ENCODE measurements at regions not wholly inside any gene's neighbourhood (a gene's known extent, or its start where the extent isn't known, plus 50 kb on each side); places are given as distances from the start of the nearest gene placed in this dataset.
A peak's percentile ranks its signal among the peaks of the same experiment; 100 is the strongest.
"Not testable (repeated sequence)": the region's sequence is repeated elsewhere in the genome, so short reads cannot be mapped to it uniquely, and the experiment has no call there.

GRCh38 chr4:100340512-100341485 is 150.5 kb upstream of the DDIT4L start:
- H3K9me3 Mint-ChIP-seq (ENCODE audit: unreplicated experiment): no peaks in the 10 kb centered on the region
- H3K27me3 Mint-ChIP-seq (ENCODE audit: unreplicated experiment): peaks cover 2% of the 10 kb centered on the region
- TF ChIP-seq, protein P1, sequence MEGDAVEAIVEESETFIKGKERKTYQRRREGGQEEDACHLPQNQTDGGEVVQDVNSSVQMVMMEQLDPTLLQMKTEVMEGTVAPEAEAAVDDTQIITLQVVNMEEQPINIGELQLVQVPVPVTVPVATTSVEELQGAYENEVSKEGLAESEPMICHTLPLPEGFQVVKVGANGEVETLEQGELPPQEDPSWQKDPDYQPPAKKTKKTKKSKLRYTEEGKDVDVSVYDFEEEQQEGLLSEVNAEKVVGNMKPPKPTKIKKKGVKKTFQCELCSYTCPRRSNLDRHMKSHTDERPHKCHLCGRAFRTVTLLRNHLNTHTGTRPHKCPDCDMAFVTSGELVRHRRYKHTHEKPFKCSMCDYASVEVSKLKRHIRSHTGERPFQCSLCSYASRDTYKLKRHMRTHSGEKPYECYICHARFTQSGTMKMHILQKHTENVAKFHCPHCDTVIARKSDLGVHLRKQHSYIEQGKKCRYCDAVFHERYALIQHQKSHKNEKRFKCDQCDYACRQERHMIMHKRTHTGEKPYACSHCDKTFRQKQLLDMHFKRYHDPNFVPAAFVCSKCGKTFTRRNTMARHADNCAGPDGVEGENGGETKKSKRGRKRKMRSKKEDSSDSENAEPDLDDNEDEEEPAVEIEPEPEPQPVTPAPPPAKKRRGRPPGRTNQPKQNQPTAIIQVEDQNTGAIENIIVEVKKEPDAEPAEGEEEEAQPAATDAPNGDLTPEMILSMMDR (IDR thresholded peaks at IDR 0.05; ENCODE audit: unreplicated experiment): no peak
- no peaks in the 10 kb centered on the region for H3K4me1 Mint-ChIP-seq (ENCODE audit: unreplicated experiment)
- no peak overlapping the region for H3K4me3 Mint-ChIP-seq (ENCODE audit: unreplicated experiment)
- DNase-seq (ENCODE audit: low spot score): no peak
- no peak overlapping the region for H3K27ac Mint-ChIP-seq (ENCODE audit: unreplicated experiment)
- H3K36me3 Mint-ChIP-seq (ENCODE audit: low read depth, unreplicated experiment): no peaks in the 10 kb centered on the region

GRCh38 chr4:100339870-100340269 is 149.6 kb upstream of the DDIT4L start:
- H3K36me3 Mint-ChIP-seq (ENCODE audit: low read depth, unreplicated experiment): no peaks in the 10 kb centered on the region
- TF ChIP-seq, protein P1 (IDR thresholded peaks at IDR 0.05; ENCODE audit: unreplicated experiment): no peak
- H3K27me3 Mint-ChIP-seq (ENCODE audit: unreplicated experiment): peaks cover 2% of the 10 kb centered on the region
- no peak for DNase-seq (ENCODE audit: low spot score)
- no peak overlapping the region for H3K27ac Mint-ChIP-seq (ENCODE audit: unreplicated experiment)
- H3K4me1 Mint-ChIP-seq (ENCODE audit: unreplicated experiment): no peaks in the 10 kb centered on the region
- H3K9me3 Mint-ChIP-seq (ENCODE audit: unreplicated experiment): no peaks in the 10 kb centered on the region
- no peak overlapping the region for H3K4me3 Mint-ChIP-seq (ENCODE audit: unreplicated experiment)

DNA sequence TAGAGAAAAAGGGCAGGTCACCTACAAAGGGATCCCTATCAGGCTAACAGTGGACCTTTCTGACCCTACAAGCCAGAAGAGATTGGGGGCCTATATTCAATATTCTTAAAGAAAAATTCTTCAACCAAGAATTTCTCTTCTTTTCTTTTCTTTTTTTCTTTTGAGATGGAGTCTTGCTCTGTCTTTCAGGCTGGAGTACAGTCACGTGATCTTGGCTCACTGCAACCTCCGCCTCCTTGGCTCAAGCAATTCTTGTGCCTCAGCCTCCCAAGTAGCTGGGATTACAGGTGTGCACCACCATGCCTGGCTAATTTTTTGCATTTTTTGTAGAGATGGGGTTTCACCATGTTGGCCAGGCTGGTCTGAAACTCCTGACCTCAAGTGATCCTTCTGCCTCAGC is 143.2 kb upstream of the DDIT4L start:
- H3K36me3 Mint-ChIP-seq (ENCODE audit: low read depth, unreplicated experiment); H3K27me3 Mint-ChIP-seq (ENCODE audit: unreplicated experiment); H3K4me1 Mint-ChIP-seq (ENCODE audit: unreplicated experiment); H3K4me3 Mint-ChIP-seq (ENCODE audit: unreplicated experiment); H3K27ac Mint-ChIP-seq (ENCODE audit: unreplicated experiment); H3K9me3 Mint-ChIP-seq (ENCODE audit: unreplicated experiment); DNase-seq (ENCODE audit: low spot score): not testable (repeated sequence)

- no peak for DNase-seq (ENCODE audit: low spot score)
- Mint-ChIP-seq H3K27ac (ENCODE audit: unreplicated experiment) (no peak overlapping the region), H3K9me3 (ENCODE audit: unreplicated experiment) (no peaks in the 10 kb centered on the region), H3K4me1 (ENCODE audit: unreplicated experiment) (peaks cover 10% of the 10 kb centered on the region), H3K4me3 (ENCODE audit: unreplicated experiment) (no peak overlapping the region), H3K27me3 (ENCODE audit: unreplicated experiment) (no peaks in the 10 kb centered on the region), H3K36me3 (ENCODE audit: low read depth, unreplicated experiment) (no peaks in the 10 kb centered on the region)
- TF ChIP-seq, protein P1 (IDR thresholded peaks at IDR 0.05; ENCODE audit: unreplicated experiment): no peak
These were observed 127.0 kb upstream of the DDIT4L start for GRCh38 chr4:100317032-100317864.

- TF ChIP-seq, protein P1 (IDR thresholded peaks at IDR 0.05; ENCODE audit: unreplicated experiment): no peak
- Mint-ChIP-seq H3K4me1 (ENCODE audit: unreplicated experiment) (peaks cover 14% of the 10 kb centered on the region), H3K27ac (ENCODE audit: unreplicated experiment) (peak overlapping the region; percentile 88), H3K9me3 (ENCODE audit: unreplicated experiment) (no peaks in the 10 kb centered on the region), H3K27me3 (ENCODE audit: unreplicated experiment) (no peaks in the 10 kb centered on the region), H3K4me3 (ENCODE audit: unreplicated experiment) (no peak overlapping the region), H3K36me3 (ENCODE audit: low read depth, unreplicated experiment) (no peaks in the 10 kb centered on the region)
- peak; percentile 16 for DNase-seq (ENCODE audit: low spot score)
These were observed 123.8 kb upstream of the DDIT4L start for GRCh38 chr4:100314057-100314456.
